ENCODE measurements at regions not wholly inside any gene's neighbourhood (a gene's known extent, or its start where the extent isn't known, plus 50 kb on each side); places are given as distances from the start of the nearest gene placed in this dataset.

GRCh38 chr14:94827711-94828447, 58.0 kb upstream of the GSC start:
- H3K4me2 ChIP-seq (ENCODE audit: insufficient read depth, insufficient read length, low read length), result no peak overlapping the region
- no CpG with 5 or more reads among the region's 7 CpGs for WGBS (ENCODE audit: extremely low coverage, insufficient read length, low lambda C conversion rate)

More at GRCh38 chr14:94827711-94828447, 58.0 kb upstream of the GSC start:
- H3K27me3 Mint-ChIP-seq (ENCODE audit: low read depth), result peaks cover 2% of the 10 kb centered on the region
- no peak overlapping the region for H3K4me3 Mint-ChIP-seq
- Histone ChIP-seq H2BK12ac (ENCODE audit: insufficient read length, low read depth, low read length) (no peak overlapping the region), H2BK15ac (ENCODE audit: low read depth, low read length) (no peak overlapping the region), H3K27me3 (ENCODE audit: insufficient read depth, low read length) (no peaks in the 10 kb centered on the region), H3K27ac (ENCODE audit: insufficient read length, low read depth, low read length) (no peak overlapping the region), H4K5ac (ENCODE audit: insufficient read length, low read depth, low read length) (no peak overlapping the region), H3K9ac (ENCODE audit: extremely low read depth, insufficient read length, low read length) (no peak overlapping the region), H2BK5ac (ENCODE audit: insufficient read length, low read length) (no peak overlapping the region), H2AK5ac (ENCODE audit: insufficient read length, low read length) (no peak overlapping the region), H3K14ac (ENCODE audit: insufficient read depth, low read length) (no peak overlapping the region), H3T11ph (ENCODE audit: low read length) (no peak overlapping the region), H3K4me1 (ENCODE audit: insufficient read depth, low read length) (no peaks in the 10 kb centered on the region), H3K79me2 (ENCODE audit: insufficient read depth, low read length) (no peaks in the 10 kb centered on the region), H3K23ac (ENCODE audit: insufficient read length, low read depth, low read length) (no peak overlapping the region), H3K9me3 (ENCODE audit: control insufficient read depth, low read depth, low read length) (no peaks in the 10 kb centered on the region), H3K79me1 (ENCODE audit: insufficient read depth, low read depth, low read length, poor library complexity, severe bottlenecking) (no peaks in the 10 kb centered on the region), H2AFZ (ENCODE audit: low read length) (no peak overlapping the region), H2BK20ac (ENCODE audit: low read depth, low read length, poor library complexity, severe bottlenecking) (no peak overlapping the region), H4K91ac (ENCODE audit: insufficient read length, low read depth, low read length) (no peak overlapping the region), H3K23me2 (ENCODE audit: insufficient read length, low read depth, low read length, poor library complexity, severe bottlenecking) (no peaks in the 10 kb centered on the region), H4K8ac (replicated peaks; ENCODE audit: insufficient read length, low read depth, low read length) (no peak overlapping the region), H4K20me1 (ENCODE audit: control insufficient read depth, insufficient read depth, insufficient read length) (no peaks in the 10 kb centered on the region), H3K4ac (ENCODE audit: low read depth, low read length) (no peak overlapping the region), H3K18ac (ENCODE audit: insufficient read length, low read depth, low read length) (no peak overlapping the region), H2BK120ac (ENCODE audit: low read depth, low read length, poor library complexity, severe bottlenecking) (no peak overlapping the region), H3K56ac (ENCODE audit: insufficient read length, low read depth, low read length) (no peak overlapping the region)
- no peak overlapping the region; a peak in 1 of 7 replicates for H3K27ac Mint-ChIP-seq
- DNase-seq, result no peak
- H3K36me3 Mint-ChIP-seq (ENCODE audit: insufficient read depth in 1 of 3, low read depth in 3 of 3), result peaks cover 0 to 8% (median 4%) of the 10 kb centered on the region in 3 experiments; a peak in 4 of 7 replicates
- peaks cover 3 to 6% of the 10 kb centered on the region in 2 experiments for H3K4me1 Mint-ChIP-seq
- H3K9me3 Mint-ChIP-seq, result peaks cover 5 to 11% of the 10 kb centered on the region in 2 experiments
- TF ChIP-seq CTCF (conservative IDR thresholded peaks at IDR 0.05), result no peak

Data from H9 (cell line).